ENCODE measurements at regions not wholly inside any gene's neighbourhood (a gene's known extent, or its start where the extent isn't known, plus 50 kb on each side); places are given as distances from the start of the nearest gene placed in this dataset.
"Not testable (repeated sequence)": the region's sequence is repeated elsewhere in the genome, so short reads cannot be mapped to it uniquely, and the experiment has no call there.

DNA sequence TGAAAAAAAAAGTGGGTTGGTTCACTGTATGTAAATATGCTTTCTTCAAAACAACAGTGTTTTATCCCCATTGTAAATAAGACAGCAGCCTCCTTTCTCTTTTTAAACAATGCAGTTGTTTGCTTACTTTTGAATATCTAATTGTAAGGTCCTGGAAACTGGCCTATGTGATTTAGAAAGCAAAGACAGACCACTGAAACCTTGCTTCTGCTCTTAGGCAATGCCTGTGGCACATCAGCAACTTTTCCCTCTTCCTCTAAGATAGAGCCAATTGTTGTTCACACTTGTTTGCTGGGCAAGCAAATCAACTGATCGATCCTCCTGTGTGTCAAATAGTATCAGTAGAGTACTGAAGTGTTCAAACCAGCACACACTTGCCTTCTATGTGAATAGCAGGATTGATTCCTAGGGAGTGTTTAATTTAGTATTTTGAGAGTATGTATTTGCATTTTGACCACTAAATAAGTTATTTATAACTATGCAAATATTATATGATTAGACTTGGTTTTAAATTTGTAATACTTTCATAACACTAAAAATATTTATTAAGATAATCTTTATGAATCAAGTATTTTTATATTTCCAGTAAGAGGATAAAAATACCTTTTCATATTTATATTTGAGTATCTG lies 55.4 kb upstream of the GRPR start:
- H3K4me3 ChIP-seq (ENCODE audit: low read depth in 1 of 3, low read length in 3 of 3): no peak overlapping the region
- H3K27me3 ChIP-seq (ENCODE audit: control insufficient read depth in 3 of 3, insufficient read depth in 3 of 3, low read length in 3 of 3): no peaks in the 10 kb centered on the region
- DNase-seq (no peak), FAIRE-seq (no peak)
- 44 to 56% (median 56%) methylated on average over 1 of the region's 1 CpG for WGBS, 3 donors
- H3K9me3 ChIP-seq (ENCODE audit: control insufficient read depth in 2 of 2, insufficient read depth in 1 of 2, low read depth in 1 of 2, low read length in 1 of 2): no peaks in the 10 kb centered on the region
- no peaks in the 10 kb centered on the region for H3K4me1 ChIP-seq (ENCODE audit: control insufficient read depth in 3 of 3, insufficient read depth in 2 of 3, low read depth in 1 of 3, low read length in 2 of 3)
- no peak overlapping the region for H3K27ac ChIP-seq (ENCODE audit: low read depth in 1 of 3, low read length in 2 of 3)
- H3K36me3 ChIP-seq (ENCODE audit: control insufficient read depth in 3 of 3, insufficient read depth in 2 of 3, low read depth in 1 of 3, low read length in 3 of 3): no peaks in the 10 kb centered on the region

DNA sequence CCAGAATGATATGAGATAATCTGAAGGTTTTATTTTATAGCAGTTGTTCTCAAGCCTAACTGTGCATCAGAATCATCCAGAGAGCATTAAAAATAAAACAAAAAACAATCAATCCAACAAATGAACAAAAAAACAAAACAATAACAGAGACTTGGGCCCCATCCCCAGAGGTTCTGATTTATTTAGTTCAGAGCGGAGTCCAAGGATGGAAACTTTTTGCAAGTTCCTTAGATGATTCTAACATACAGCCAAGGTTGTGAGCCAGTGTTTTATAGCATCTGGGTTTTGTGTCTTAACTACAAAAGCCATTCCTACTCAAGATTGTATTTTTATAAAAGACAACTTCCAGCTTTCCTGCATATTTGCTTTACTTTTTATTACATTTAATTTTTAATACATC lies 59.4 kb upstream of the GRPR start:
- Histone ChIP-seq H3K36me3 (ENCODE audit: control insufficient read depth in 3 of 3, insufficient read depth in 2 of 3, low read depth in 1 of 3, low read length in 3 of 3) (no peaks in the 10 kb centered on the region), H3K9me3 (ENCODE audit: control insufficient read depth in 2 of 2, insufficient read depth in 1 of 2, low read depth in 1 of 2, low read length in 1 of 2) (no peaks in the 10 kb centered on the region), H3K4me1 (ENCODE audit: control insufficient read depth in 3 of 3, insufficient read depth in 2 of 3, low read depth in 1 of 3, low read length in 2 of 3) (no peaks in the 10 kb centered on the region), H3K4me3 (ENCODE audit: low read depth in 1 of 3, low read length in 3 of 3) (no peak overlapping the region), H3K27me3 (ENCODE audit: control insufficient read depth in 3 of 3, insufficient read depth in 3 of 3, low read length in 3 of 3) (no peaks in the 10 kb centered on the region), H3K27ac (ENCODE audit: low read depth in 1 of 3, low read length in 2 of 3) (no peak overlapping the region)
- FAIRE-seq (no peak), DNase-seq (no peak)
- 83 to 100% (median 94%) methylated on average over 1 of the region's 1 CpG for WGBS, 3 donors

GRCh38 chrX:16063141-16063540 lies 60.2 kb upstream of the GRPR start:
- no peak for FAIRE-seq
- Histone ChIP-seq H3K4me3 (ENCODE audit: low read depth in 1 of 3, low read length in 3 of 3) (no peak overlapping the region), H3K27me3 (ENCODE audit: control insufficient read depth in 3 of 3, insufficient read depth in 3 of 3, low read length in 3 of 3) (no peaks in the 10 kb centered on the region), H3K4me1 (ENCODE audit: control insufficient read depth in 3 of 3, insufficient read depth in 2 of 3, low read depth in 1 of 3, low read length in 2 of 3) (no peaks in the 10 kb centered on the region), H3K27ac (ENCODE audit: low read depth in 1 of 3, low read length in 2 of 3) (no peak overlapping the region), H3K36me3 (ENCODE audit: control insufficient read depth in 3 of 3, insufficient read depth in 2 of 3, low read depth in 1 of 3, low read length in 3 of 3) (no peaks in the 10 kb centered on the region), H3K9me3 (ENCODE audit: control insufficient read depth in 2 of 2, insufficient read depth in 1 of 2, low read depth in 1 of 2, low read length in 1 of 2) (no peaks in the 10 kb centered on the region)
- DNase-seq: no peak
- 62 to 79% (median 64%) methylated on average over 2 of the region's 2 CpGs for WGBS, 3 donors

GRCh38 chrX:16061296-16061695 lies 62.1 kb upstream of the GRPR start:
- H3K4me3 ChIP-seq (ENCODE audit: low read depth in 1 of 3, low read length in 3 of 3): no peak overlapping the region
- H3K36me3 ChIP-seq (ENCODE audit: control insufficient read depth in 3 of 3, insufficient read depth in 2 of 3, low read depth in 1 of 3, low read length in 3 of 3): no peaks in the 10 kb centered on the region
- H3K4me1 ChIP-seq (ENCODE audit: control insufficient read depth in 3 of 3, insufficient read depth in 2 of 3, low read depth in 1 of 3, low read length in 2 of 3): no peaks in the 10 kb centered on the region
- H3K9me3 ChIP-seq (ENCODE audit: control insufficient read depth in 2 of 2, insufficient read depth in 1 of 2, low read depth in 1 of 2, low read length in 1 of 2): no peaks in the 10 kb centered on the region
- H3K27me3 ChIP-seq (ENCODE audit: control insufficient read depth in 3 of 3, insufficient read depth in 3 of 3, low read length in 3 of 3): no peaks in the 10 kb centered on the region
- H3K27ac ChIP-seq (ENCODE audit: low read depth in 1 of 3, low read length in 2 of 3): no peak overlapping the region
- 94 to 100% (median 97%) methylated on average over 3 of the region's 3 CpGs for WGBS, 3 donors
- DNase-seq: no peak
- FAIRE-seq: no peak

DNA sequence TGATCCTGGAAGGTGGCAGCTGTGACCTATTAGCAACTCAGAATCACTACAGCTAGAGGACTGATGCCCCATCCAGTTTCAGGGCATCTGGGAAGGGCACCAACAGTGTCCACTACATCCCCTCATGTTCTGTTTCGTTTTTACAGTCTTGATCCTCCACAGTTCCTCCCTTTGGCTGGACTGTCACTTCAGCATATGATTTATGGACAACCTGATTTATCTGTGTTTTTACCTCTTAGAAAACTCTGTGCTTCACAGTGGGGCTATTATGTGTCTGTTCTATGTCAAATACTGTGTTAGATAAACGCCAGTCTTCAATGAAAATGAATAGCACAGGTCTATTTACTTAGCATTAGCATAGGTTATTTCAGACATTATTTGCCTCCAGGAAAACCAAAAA lies 63.1 kb upstream of the GRPR start:
- Histone ChIP-seq H3K4me1 (ENCODE audit: control insufficient read depth in 3 of 3, insufficient read depth in 2 of 3, low read depth in 1 of 3, low read length in 2 of 3) (no peaks in the 10 kb centered on the region), H3K4me3 (ENCODE audit: low read depth in 1 of 3, low read length in 3 of 3) (no peak overlapping the region), H3K27ac (ENCODE audit: low read depth in 1 of 3, low read length in 2 of 3) (no peak overlapping the region), H3K27me3 (ENCODE audit: control insufficient read depth in 3 of 3, insufficient read depth in 3 of 3, low read length in 3 of 3) (no peaks in the 10 kb centered on the region), H3K36me3 (ENCODE audit: control insufficient read depth in 3 of 3, insufficient read depth in 2 of 3, low read depth in 1 of 3, low read length in 3 of 3) (no peaks in the 10 kb centered on the region), H3K9me3 (ENCODE audit: control insufficient read depth in 2 of 2, insufficient read depth in 1 of 2, low read depth in 1 of 2, low read length in 1 of 2) (no peaks in the 10 kb centered on the region)
- 11 to 32% (median 19%) methylated on average over 2 of the region's 2 CpGs for WGBS, 3 donors
- FAIRE-seq: no peak
- DNase-seq: peak in 1 of 2 donors; percentile 0

DNA sequence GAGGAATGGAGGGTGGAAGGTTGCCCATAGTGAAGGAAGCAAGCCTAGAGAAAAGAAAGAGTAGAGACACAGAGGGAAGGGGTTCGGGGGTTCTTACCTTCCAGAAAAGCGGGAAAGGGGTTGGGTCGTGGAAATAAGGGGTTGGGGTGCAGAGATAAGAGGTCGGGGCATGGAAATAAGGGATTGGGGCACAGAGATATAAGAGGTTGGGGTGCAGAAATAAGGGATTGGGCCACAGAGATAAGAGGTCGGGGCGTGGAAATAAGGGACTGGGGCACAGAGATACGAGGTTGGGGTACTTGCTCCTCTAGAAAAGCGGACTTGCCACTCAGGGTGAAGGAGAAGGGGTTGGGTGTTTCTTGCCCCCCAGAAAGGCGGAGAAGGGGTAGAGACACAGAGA lies 74.2 kb upstream of the GRPR start:
- not testable (repeated sequence) for H3K27me3 ChIP-seq (ENCODE audit: control insufficient read depth in 3 of 3, insufficient read depth in 3 of 3, low read length in 3 of 3); H3K9me3 ChIP-seq (ENCODE audit: control insufficient read depth in 2 of 2, insufficient read depth in 1 of 2, low read depth in 1 of 2, low read length in 1 of 2); DNase-seq; H3K36me3 ChIP-seq (ENCODE audit: control insufficient read depth in 3 of 3, insufficient read depth in 2 of 3, low read depth in 1 of 3, low read length in 3 of 3); H3K27ac ChIP-seq (ENCODE audit: low read depth in 1 of 3, low read length in 2 of 3); H3K4me1 ChIP-seq (ENCODE audit: control insufficient read depth in 3 of 3, insufficient read depth in 2 of 3, low read depth in 1 of 3, low read length in 2 of 3); FAIRE-seq; H3K4me3 ChIP-seq (ENCODE audit: low read depth in 1 of 3, low read length in 3 of 3)
- WGBS, 3 donors: 77 to 88% (median 82%) methylated on average over 9 of the region's 9 CpGs

GRCh38 chrX:16042980-16043379 lies 80.4 kb upstream of the GRPR start:
- Histone ChIP-seq H3K36me3 (ENCODE audit: control insufficient read depth in 3 of 3, insufficient read depth in 2 of 3, low read depth in 1 of 3, low read length in 3 of 3) (no peaks in the 10 kb centered on the region), H3K27me3 (ENCODE audit: control insufficient read depth in 3 of 3, insufficient read depth in 3 of 3, low read length in 3 of 3) (no peaks in the 10 kb centered on the region), H3K4me1 (ENCODE audit: control insufficient read depth in 3 of 3, insufficient read depth in 2 of 3, low read depth in 1 of 3, low read length in 2 of 3) (no peaks in the 10 kb centered on the region), H3K9me3 (ENCODE audit: control insufficient read depth in 2 of 2, insufficient read depth in 1 of 2, low read depth in 1 of 2, low read length in 1 of 2) (no peaks in the 10 kb centered on the region), H3K4me3 (ENCODE audit: low read depth in 1 of 3, low read length in 3 of 3) (no peak overlapping the region), H3K27ac (ENCODE audit: low read depth in 1 of 3, low read length in 2 of 3) (no peak overlapping the region)
- no peak for FAIRE-seq
- DNase-seq: no peak
- WGBS, 3 donors: 69 to 83% (median 71%) methylated on average over 1 of the region's 1 CpG

- WGBS, 3 donors: 75 to 85% (median 84%) methylated on average over 1 of the region's 1 CpG
Observed at GRCh38 chrX:16039834-16040233, 83.5 kb upstream of the GRPR start.

DNA sequence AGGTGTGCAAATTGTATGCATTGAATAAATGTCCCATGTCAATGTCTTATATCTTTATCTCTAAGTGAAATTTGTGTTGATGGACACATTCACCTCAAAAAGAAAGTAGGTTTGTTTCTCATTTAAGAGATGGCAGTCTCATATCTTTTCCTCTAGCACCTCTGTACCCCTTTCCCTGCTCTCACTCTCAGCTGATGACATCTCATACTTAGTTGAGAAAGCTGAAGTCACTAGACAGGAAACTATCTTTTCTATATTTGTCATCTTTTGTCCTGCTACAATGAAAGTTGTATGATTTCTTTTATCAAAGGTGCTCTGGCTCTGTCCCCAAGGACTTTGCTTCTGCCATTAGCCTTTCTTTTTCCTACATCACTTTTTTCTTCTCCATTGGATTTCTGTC lies 84.0 kb upstream of the GRPR start:
- no peak for FAIRE-seq

More at GRCh38 chrX:16039834-16040233, 83.5 kb upstream of the GRPR start:
- H3K27me3 ChIP-seq (ENCODE audit: control insufficient read depth in 3 of 3, insufficient read depth in 3 of 3, low read length in 3 of 3): no peaks in the 10 kb centered on the region
- no peak for DNase-seq
- H3K9me3 ChIP-seq (ENCODE audit: control insufficient read depth in 2 of 2, insufficient read depth in 1 of 2, low read depth in 1 of 2, low read length in 1 of 2): no peaks in the 10 kb centered on the region
- no peak overlapping the region for H3K4me3 ChIP-seq (ENCODE audit: low read depth in 1 of 3, low read length in 3 of 3)
- no peaks in the 10 kb centered on the region for H3K36me3 ChIP-seq (ENCODE audit: control insufficient read depth in 3 of 3, insufficient read depth in 2 of 3, low read depth in 1 of 3, low read length in 3 of 3)
- no peak overlapping the region for H3K27ac ChIP-seq (ENCODE audit: low read depth in 1 of 3, low read length in 2 of 3)
- FAIRE-seq: no peak
- H3K4me1 ChIP-seq (ENCODE audit: control insufficient read depth in 3 of 3, insufficient read depth in 2 of 3, low read depth in 1 of 3, low read length in 2 of 3): no peaks in the 10 kb centered on the region

More for the DNA sequence above, 84.0 kb upstream of the GRPR start:
- Histone ChIP-seq H3K4me3 (ENCODE audit: low read depth in 1 of 3, low read length in 3 of 3) (no peak overlapping the region), H3K27me3 (ENCODE audit: control insufficient read depth in 3 of 3, insufficient read depth in 3 of 3, low read length in 3 of 3) (no peaks in the 10 kb centered on the region), H3K4me1 (ENCODE audit: control insufficient read depth in 3 of 3, insufficient read depth in 2 of 3, low read depth in 1 of 3, low read length in 2 of 3) (no peaks in the 10 kb centered on the region), H3K9me3 (ENCODE audit: control insufficient read depth in 2 of 2, insufficient read depth in 1 of 2, low read depth in 1 of 2, low read length in 1 of 2) (no peaks in the 10 kb centered on the region), H3K27ac (ENCODE audit: low read depth in 1 of 3, low read length in 2 of 3) (no peak overlapping the region), H3K36me3 (ENCODE audit: control insufficient read depth in 3 of 3, insufficient read depth in 2 of 3, low read depth in 1 of 3, low read length in 3 of 3) (no peaks in the 10 kb centered on the region)
- no peak for DNase-seq
